ENCODE measurements at regions not wholly inside any gene's neighbourhood (a gene's known extent, or its start where the extent isn't known, plus 50 kb on each side); places are given as distances from the start of the nearest gene placed in this dataset.
A peak's percentile ranks its signal among the peaks of the same experiment; 100 is the strongest.
"Not testable (repeated sequence)": the region's sequence is repeated elsewhere in the genome, so short reads cannot be mapped to it uniquely, and the experiment has no call there.

- DNase-seq: no peak
These were observed 367.9 kb downstream of the FAM133A start for GRCh38 chrX:94041881-94042280.

GRCh38 chrX:94045724-94046123, 371.7 kb downstream of the FAM133A start:
- DNase-seq: no peak

GRCh38 chrX:94051926-94052325, 377.9 kb downstream of the FAM133A start:
- DNase-seq: no peak

DNA sequence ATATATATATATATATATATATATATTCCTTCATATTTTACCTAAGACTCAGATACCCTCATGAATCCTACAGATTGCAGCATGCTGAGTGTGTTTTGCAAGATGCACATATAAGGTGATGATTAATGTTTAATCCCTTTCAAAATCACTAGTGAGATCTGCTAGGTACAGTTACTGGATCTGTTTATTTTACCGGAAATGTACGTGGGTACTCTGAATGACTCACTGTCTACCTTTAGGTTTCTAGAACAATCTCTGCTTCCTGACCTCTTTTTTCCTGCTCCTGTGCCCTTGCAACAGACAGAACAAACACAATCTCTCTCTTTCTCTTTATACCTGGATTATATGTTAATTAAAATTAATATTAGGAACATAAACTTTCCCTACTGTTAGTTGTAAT, 379.6 kb downstream of the FAM133A start:
- no peak for DNase-seq

DNA sequence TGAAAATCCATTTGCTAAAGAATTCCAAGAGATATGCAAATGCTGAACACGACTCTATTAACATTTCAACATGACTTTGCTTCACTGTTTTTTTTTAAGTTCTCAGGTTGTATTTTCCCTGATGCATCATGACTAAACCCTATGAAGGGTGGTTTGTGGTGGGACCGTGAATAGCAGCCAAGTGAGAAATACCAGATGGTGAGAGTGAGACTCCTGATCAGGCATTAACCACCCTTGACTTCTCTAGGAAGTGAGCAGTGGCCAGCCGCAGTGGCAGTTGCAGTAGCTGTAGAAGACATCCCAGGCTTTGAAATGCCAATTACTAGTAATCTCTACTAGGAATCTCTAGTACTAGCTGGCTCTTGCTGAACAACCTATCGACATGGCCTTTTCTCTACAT, 383.4 kb downstream of the FAM133A start:
- no peak for DNase-seq

- peak in 1 of 2 donors; percentile 1 for DNase-seq
These were observed 384.8 kb downstream of the FAM133A start for GRCh38 chrX:94058728-94059382.

GRCh38 chrX:94065091-94065490, 391.1 kb downstream of the FAM133A start:
- no peak for DNase-seq

- DNase-seq: no peak
These were observed 415.1 kb downstream of the FAM133A start for GRCh38 chrX:94089149-94089548.

GRCh38 chrX:94097868-94098267, 423.9 kb downstream of the FAM133A start:
- no peak for DNase-seq

DNA sequence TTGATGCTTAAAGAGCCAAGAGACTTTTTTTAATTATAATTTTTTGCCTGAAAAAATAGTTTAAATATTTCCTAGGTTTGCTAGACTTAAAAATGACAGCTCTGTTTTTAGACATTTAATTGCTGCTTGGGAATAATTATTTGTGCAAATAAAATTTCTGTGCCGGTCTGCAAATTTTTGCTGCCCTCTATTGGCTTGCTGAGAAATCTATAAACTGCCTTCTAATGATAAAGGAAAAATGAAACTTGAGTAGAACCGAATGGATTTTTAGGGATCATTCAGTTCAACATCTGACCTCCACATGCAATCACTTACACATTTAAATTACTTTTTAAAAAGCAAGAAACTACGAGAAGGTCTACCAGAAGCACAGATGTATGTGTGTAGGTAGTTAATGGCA, 434.0 kb downstream of the FAM133A start:
- DNase-seq: no peak

- no peak for DNase-seq
These were observed 440.4 kb downstream of the FAM133A start for GRCh38 chrX:94114362-94114761.

GRCh38 chrX:94121799-94122198, 447.8 kb downstream of the FAM133A start:
- no peak for DNase-seq

DNA sequence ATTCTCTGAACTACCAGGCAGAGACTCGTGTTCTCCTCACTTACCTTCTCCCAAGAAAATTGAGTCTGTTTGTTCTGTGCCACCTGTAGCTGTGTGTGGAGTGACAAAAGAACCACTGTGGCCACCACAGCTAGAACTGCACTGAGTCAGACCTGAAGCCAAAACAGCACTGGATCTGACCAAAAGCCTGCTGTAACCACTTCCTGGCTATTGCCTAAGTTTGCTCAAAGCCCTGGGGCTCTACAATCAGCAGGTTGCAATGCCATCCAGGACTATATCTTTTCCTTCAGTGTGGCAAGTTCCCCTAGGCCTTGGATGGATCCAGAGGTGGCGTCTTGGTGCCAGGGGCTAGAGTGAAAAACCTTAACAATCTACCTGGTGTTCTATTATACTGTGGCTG, 449.1 kb downstream of the FAM133A start:
- DNase-seq: no peak

- DNase-seq: no peak
These were observed 489.0 kb downstream of the FAM133A start for GRCh38 chrX:94162971-94163370.

GRCh38 chrX:94178145-94178788, 504.3 kb downstream of the FAM133A start:
- DNase-seq: peak in 1 of 2 donors; percentile 0

DNA sequence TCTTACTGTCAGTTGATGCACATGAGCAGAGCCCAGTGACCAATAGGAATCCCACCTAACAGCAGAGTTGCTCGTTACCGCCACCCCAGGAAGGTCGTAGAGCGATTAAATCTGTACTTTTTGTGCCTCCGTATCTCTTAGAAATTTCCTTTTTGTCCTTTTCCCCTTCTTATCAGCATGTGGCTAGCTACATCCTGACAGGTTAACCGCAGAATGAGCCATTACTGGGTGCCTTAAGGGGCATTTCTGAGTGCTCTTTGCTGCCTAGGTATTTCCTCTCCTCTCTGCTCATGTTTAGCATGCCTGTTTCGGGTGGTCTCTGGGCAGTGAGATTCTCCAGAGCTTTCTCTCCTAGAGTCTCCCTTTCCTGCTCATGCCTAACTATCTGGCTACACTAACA, 530.5 kb downstream of the FAM133A start:
- DNase-seq: no peak

GRCh38 chrX:94216738-94217137, 542.7 kb downstream of the FAM133A start:
- DNase-seq: no peak

DNA sequence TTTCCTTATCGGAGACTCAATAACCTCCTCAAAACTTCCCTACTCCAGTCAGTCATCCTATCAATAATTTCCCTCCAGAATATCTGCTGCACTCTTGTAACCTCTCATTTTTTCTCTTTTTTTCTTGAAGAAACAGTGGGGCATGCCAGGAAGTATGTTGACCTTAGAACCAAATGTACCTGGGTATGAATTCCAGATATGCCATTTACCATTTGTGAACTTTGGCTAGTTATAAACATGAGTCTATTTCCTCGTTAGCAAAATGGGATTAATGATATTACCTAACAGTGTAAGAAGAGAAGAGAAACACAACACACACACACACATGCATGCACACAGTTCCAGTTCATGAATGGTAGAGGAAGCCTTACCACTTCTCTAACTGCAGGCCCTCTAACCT, 578.2 kb downstream of the FAM133A start:
- DNase-seq: no peak

GRCh38 chrX:94256396-94256795, 582.4 kb downstream of the FAM133A start:
- DNase-seq: no peak

GRCh38 chrX:94265323-94265722, 591.3 kb downstream of the FAM133A start:
- no peak for DNase-seq

DNA sequence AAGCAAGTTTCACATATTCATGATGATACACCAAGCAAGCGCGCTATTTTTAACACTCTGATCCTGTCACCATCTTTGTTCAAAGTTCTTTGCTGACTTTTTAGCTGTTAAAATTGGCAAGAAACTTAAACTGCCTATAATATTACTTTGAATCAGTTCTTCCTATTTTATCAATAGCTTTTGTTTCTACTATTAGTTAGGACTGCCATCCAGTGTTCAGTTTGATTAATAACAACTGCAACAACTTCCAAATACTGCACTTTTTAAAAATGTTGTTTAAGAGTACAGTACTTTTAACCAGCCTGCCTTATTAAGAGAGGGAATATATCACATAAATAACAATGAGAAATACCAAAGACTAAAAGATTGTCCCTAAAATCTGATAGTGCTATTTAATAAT, 614.3 kb downstream of the FAM133A start:
- DNase-seq: no peak

DNA sequence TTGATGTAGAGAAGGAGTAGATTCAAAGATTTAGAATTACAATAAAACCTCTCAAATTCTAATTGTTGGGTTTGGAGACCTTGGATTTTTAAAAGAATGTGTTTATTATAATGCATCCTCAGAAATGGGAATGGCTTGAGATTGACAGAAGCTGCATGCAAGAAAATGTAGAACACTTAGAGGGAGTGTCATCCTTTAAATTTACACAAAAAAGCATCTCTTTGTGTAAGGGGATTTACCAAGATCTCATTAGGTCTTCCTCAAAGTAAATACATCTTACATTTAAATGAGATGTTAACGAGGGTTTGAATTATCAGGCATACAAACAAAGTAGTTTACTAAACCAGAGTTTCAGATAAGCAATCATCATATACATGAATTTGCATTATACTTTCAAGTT, 615.0 kb downstream of the FAM133A start:
- DNase-seq: no peak

GRCh38 chrX:94302446-94302845, 628.4 kb downstream of the FAM133A start:
- DNase-seq: no peak

GRCh38 chrX:94329182-94329581, 655.2 kb downstream of the FAM133A start:
- no peak for DNase-seq

- DNase-seq: not testable (repeated sequence)
These were observed 667.7 kb downstream of the FAM133A start for GRCh38 chrX:94341730-94342129.

Measured in inflammatory macrophage (primary cell).